ENCODE measurements at regions not wholly inside any gene's neighbourhood (a gene's known extent, or its start where the extent isn't known, plus 50 kb on each side); places are given as distances from the start of the nearest gene placed in this dataset.

DNA sequence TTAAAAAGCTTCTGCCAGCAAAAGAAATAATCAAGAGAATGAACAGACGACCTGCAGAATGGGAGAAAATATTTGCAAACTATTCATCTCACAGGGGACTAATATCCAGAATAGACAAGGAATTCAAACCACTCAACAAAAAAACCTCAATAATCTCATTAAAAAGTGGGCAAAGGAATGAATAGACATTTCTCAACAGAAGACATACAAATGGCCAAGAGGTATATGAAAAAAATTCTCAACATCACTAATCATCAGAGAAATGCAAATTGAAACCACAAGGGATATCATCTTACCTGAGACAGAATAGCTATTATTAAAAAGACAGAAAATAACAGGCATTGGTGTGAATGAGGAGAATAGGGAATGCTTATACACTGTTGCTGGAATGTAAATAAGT, 270.0 kb downstream of the DACT1 start:
- no peak overlapping the region for H3K4me3 ChIP-seq (ENCODE audit: low read depth in 1 of 2, low read length in 1 of 2)
- no peaks in the 10 kb centered on the region for H3K27me3 ChIP-seq

DNA sequence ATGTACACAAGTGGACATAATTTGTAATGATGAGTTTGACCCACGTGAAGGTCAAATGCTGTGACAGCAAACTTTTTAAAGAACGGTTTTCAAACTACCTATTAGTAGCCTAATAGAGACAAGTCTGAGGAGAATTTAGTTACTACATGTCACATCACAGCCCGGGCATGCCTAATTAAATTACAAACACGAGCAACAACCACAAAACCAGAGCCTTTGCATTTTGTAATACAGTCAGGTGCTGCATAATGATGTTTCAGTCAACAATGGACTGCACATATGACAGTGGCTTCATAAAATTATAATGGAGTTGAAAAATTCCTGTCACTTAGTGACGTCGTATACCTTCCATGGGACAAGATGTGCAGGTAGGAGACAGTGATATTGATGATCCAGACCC, 274.5 kb downstream of the DACT1 start:
- Histone ChIP-seq H3K9me3 (no peaks in the 10 kb centered on the region), H3K4me3 (ENCODE audit: low read depth in 1 of 2, low read length in 1 of 2) (no peak overlapping the region), H3K36me3 (no peaks in the 10 kb centered on the region), H3K27me3 (peaks cover 7% of the 10 kb centered on the region), H3K27ac (no peak overlapping the region), H3K4me1 (ENCODE audit: control insufficient read depth in 1 of 2, insufficient read depth in 1 of 2, low read depth in 1 of 2, low read length in 1 of 2) (no peaks in the 10 kb centered on the region)
- no peak for TF ChIP-seq CTCF (IDR thresholded peaks at IDR 0.05)

More for the DNA sequence above, 270.0 kb downstream of the DACT1 start:
- Histone ChIP-seq H3K9me3 (no peaks in the 10 kb centered on the region), H3K36me3 (no peaks in the 10 kb centered on the region), H3K4me1 (ENCODE audit: control insufficient read depth in 1 of 2, insufficient read depth in 1 of 2, low read depth in 1 of 2, low read length in 1 of 2) (no peaks in the 10 kb centered on the region), H3K27ac (no peak overlapping the region)
- no peak for TF ChIP-seq CTCF (IDR thresholded peaks at IDR 0.05)

- H3K4me3 ChIP-seq (ENCODE audit: low read depth in 1 of 2, low read length in 1 of 2): no peak overlapping the region
- no peak for TF ChIP-seq CTCF (IDR thresholded peaks at IDR 0.05)
- peaks cover 7% of the 10 kb centered on the region for H3K27me3 ChIP-seq
- H3K36me3 ChIP-seq: no peaks in the 10 kb centered on the region
- H3K27ac ChIP-seq: no peak overlapping the region
- H3K4me1 ChIP-seq (ENCODE audit: control insufficient read depth in 1 of 2, insufficient read depth in 1 of 2, low read depth in 1 of 2, low read length in 1 of 2): no peaks in the 10 kb centered on the region
- H3K9me3 ChIP-seq: no peaks in the 10 kb centered on the region
These were observed 275.2 kb downstream of the DACT1 start for GRCh38 chr14:58912799-58913432.

DNA sequence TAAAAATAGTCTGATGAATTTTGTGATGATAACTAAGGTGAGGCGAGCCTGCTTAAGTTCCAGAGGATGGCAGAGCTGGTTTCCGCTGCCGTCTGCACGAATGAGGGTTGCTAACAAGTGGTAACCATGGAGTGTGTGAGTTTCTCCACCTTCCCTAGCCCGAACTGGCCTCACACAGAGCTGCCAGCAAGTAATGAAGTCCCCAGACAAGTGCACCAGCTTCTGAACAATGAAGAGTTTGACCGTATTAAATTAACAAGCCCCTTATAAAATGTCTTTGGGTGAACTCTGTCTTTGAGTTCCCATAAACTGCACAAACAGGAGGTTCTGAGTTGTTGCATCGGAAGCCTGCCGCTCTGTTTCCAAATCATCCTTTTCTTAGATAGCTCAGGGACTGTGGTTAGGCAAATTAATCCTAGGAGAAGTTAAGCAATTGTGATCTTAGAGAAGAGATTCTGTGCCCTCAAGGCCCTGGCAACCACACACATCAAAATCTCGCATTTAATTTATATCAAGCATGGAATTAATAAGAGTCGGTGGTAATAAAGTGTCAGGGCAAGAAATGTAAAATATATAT, 274.1 kb upstream of the DAAM1 start:
- H3K27me3 ChIP-seq: peaks cover 7% of the 10 kb centered on the region

GRCh38 chr14:58915646-58916045, 272.8 kb upstream of the DAAM1 start:
- Histone ChIP-seq H3K4me1 (ENCODE audit: control insufficient read depth in 1 of 2, insufficient read depth in 1 of 2, low read depth in 1 of 2, low read length in 1 of 2) (no peaks in the 10 kb centered on the region), H3K36me3 (no peaks in the 10 kb centered on the region), H3K27me3 (peaks cover 7% of the 10 kb centered on the region), H3K4me3 (ENCODE audit: low read depth in 1 of 2, low read length in 1 of 2) (no peak overlapping the region), H3K9me3 (no peaks in the 10 kb centered on the region), H3K27ac (no peak overlapping the region)
- no peak for TF ChIP-seq CTCF (IDR thresholded peaks at IDR 0.05)

More for the DNA sequence above, 274.1 kb upstream of the DAAM1 start:
- Histone ChIP-seq H3K4me3 (ENCODE audit: low read depth in 1 of 2, low read length in 1 of 2) (no peak overlapping the region), H3K9me3 (no peaks in the 10 kb centered on the region), H3K4me1 (ENCODE audit: control insufficient read depth in 1 of 2, insufficient read depth in 1 of 2, low read depth in 1 of 2, low read length in 1 of 2) (no peaks in the 10 kb centered on the region), H3K27ac (no peak overlapping the region), H3K36me3 (no peaks in the 10 kb centered on the region)
- no peak for TF ChIP-seq CTCF (IDR thresholded peaks at IDR 0.05)
